ENCODE measurements at regions not wholly inside any gene's neighbourhood (a gene's known extent, or its start where the extent isn't known, plus 50 kb on each side); places are given as distances from the start of the nearest gene placed in this dataset.

DNA sequence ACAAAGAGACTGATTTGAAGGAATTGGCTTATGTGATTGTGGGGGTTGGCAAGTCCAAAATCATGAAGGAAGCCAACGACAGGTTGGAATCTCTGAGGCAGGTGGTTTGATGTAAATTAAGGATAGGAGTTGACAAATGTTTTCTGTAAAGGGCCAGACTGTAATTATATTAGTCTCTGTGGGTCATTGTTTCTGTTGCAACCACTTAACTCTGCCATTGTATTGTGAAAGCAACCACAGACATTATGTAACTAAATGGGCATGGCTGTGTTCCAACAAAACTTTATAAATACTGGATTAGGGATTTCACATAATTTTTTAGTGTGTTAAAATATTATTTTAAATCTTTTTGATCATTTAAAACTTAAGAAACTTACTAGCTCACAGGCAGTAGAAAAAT lies 199.2 kb upstream of the MYLIP start:
- TF ChIP-seq POLR2A (IDR thresholded peaks at IDR 0.05) (no peak), POLR2AphosphoS5 (IDR thresholded peaks at IDR 0.05) (no peak)
- TF ChIP-seq, protein P1, sequence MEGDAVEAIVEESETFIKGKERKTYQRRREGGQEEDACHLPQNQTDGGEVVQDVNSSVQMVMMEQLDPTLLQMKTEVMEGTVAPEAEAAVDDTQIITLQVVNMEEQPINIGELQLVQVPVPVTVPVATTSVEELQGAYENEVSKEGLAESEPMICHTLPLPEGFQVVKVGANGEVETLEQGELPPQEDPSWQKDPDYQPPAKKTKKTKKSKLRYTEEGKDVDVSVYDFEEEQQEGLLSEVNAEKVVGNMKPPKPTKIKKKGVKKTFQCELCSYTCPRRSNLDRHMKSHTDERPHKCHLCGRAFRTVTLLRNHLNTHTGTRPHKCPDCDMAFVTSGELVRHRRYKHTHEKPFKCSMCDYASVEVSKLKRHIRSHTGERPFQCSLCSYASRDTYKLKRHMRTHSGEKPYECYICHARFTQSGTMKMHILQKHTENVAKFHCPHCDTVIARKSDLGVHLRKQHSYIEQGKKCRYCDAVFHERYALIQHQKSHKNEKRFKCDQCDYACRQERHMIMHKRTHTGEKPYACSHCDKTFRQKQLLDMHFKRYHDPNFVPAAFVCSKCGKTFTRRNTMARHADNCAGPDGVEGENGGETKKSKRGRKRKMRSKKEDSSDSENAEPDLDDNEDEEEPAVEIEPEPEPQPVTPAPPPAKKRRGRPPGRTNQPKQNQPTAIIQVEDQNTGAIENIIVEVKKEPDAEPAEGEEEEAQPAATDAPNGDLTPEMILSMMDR (IDR thresholded peaks at IDR 0.05) = no peak

Data from prostate gland (tissue), 2 donors.